ENCODE measurements at regions not wholly inside any gene's neighbourhood (a gene's known extent, or its start where the extent isn't known, plus 50 kb on each side); places are given as distances from the start of the nearest gene placed in this dataset.

GRCh38 chr12:124640056-124640455 lies 72.6 kb upstream of the NCOR2 start:
- no peak for DNase-seq (ENCODE audit: low spot score)
- in situ Hi-C loops (cut with HindIII; ENCODE audit: low sequenced_read_pairs) = no loop called here

- in situ Hi-C loops (cut with HindIII; ENCODE audit: low sequenced_read_pairs) = no loop called here
- peak; percentile 41 for DNase-seq (ENCODE audit: low spot score)
Measured at GRCh38 chr12:124639122-124639806, 71.9 kb upstream of the NCOR2 start.

GRCh38 chr12:124637581-124637981 lies 70.2 kb upstream of the NCOR2 start:
- in situ Hi-C loops (cut with HindIII; ENCODE audit: low sequenced_read_pairs) = no loop called here

GRCh38 chr12:124637163-124637562 lies 69.8 kb upstream of the NCOR2 start:
- in situ Hi-C loops (cut with HindIII; ENCODE audit: low sequenced_read_pairs) = no loop called here
- DNase-seq (ENCODE audit: low spot score) = no peak

More at GRCh38 chr12:124637581-124637981, 70.2 kb upstream of the NCOR2 start:
- peak; percentile 73 for DNase-seq (ENCODE audit: low spot score)

- in situ Hi-C loops (cut with HindIII; ENCODE audit: low sequenced_read_pairs) = no loop called here
- no peak for DNase-seq (ENCODE audit: low spot score)
Measured at GRCh38 chr12:124636138-124636978, 68.9 kb upstream of the NCOR2 start.

- in situ Hi-C loops (cut with HindIII; ENCODE audit: low sequenced_read_pairs) = no loop called here
- no peak for DNase-seq (ENCODE audit: low spot score)
Measured at GRCh38 chr12:124635316-124635715, 67.9 kb upstream of the NCOR2 start.

- in situ Hi-C loops (cut with HindIII; ENCODE audit: low sequenced_read_pairs) = no loop called here
- DNase-seq (ENCODE audit: low spot score) = no peak
Measured at GRCh38 chr12:124633365-124634362, 66.3 kb upstream of the NCOR2 start.

GRCh38 chr12:124632519-124632984 lies 65.1 kb upstream of the NCOR2 start:
- no peak for DNase-seq (ENCODE audit: low spot score)
- in situ Hi-C loops (cut with HindIII; ENCODE audit: low sequenced_read_pairs) = no loop called here

- DNase-seq (ENCODE audit: low spot score) = no peak
- in situ Hi-C loops (cut with HindIII; ENCODE audit: low sequenced_read_pairs) = no loop called here
Measured at GRCh38 chr12:124631681-124632256, 64.4 kb upstream of the NCOR2 start.

- in situ Hi-C loops (cut with HindIII; ENCODE audit: low sequenced_read_pairs) = no loop called here
- DNase-seq (ENCODE audit: low spot score) = no peak
Measured at GRCh38 chr12:124630791-124631313, 63.4 kb upstream of the NCOR2 start.

GRCh38 chr12:124629789-124630480 lies 62.5 kb upstream of the NCOR2 start:
- DNase-seq (ENCODE audit: low spot score) = no peak
- in situ Hi-C loops (cut with HindIII; ENCODE audit: low sequenced_read_pairs) = no loop called here

- in situ Hi-C loops (cut with HindIII; ENCODE audit: low sequenced_read_pairs) = no loop called here
Measured at GRCh38 chr12:124629117-124629516, 61.7 kb upstream of the NCOR2 start.

GRCh38 chr12:124627956-124628355 lies 60.5 kb upstream of the NCOR2 start:
- DNase-seq (ENCODE audit: low spot score) = no peak
- in situ Hi-C loops (cut with HindIII; ENCODE audit: low sequenced_read_pairs) = no loop called here

More at GRCh38 chr12:124629117-124629516, 61.7 kb upstream of the NCOR2 start:
- no peak for DNase-seq (ENCODE audit: low spot score)

GRCh38 chr12:124626971-124627411 lies 59.6 kb upstream of the NCOR2 start:
- peak; percentile 58 for DNase-seq (ENCODE audit: low spot score)
- in situ Hi-C loops (cut with HindIII; ENCODE audit: low sequenced_read_pairs) = no loop called here

- no peak for DNase-seq (ENCODE audit: low spot score)
- in situ Hi-C loops (cut with HindIII; ENCODE audit: low sequenced_read_pairs) = no loop called here
Measured at GRCh38 chr12:124625867-124626675, 58.7 kb upstream of the NCOR2 start.

GRCh38 chr12:124624823-124625222 lies 57.4 kb upstream of the NCOR2 start:
- in situ Hi-C loops (cut with HindIII; ENCODE audit: low sequenced_read_pairs) = no loop called here
- DNase-seq (ENCODE audit: low spot score) = no peak

- in situ Hi-C loops (cut with HindIII; ENCODE audit: low sequenced_read_pairs) = no loop called here
- no peak for DNase-seq (ENCODE audit: low spot score)
Measured at GRCh38 chr12:124623344-124624035, 56.1 kb upstream of the NCOR2 start.

Measured in G401 (cell line).